Activated T-helper 17 cell treated with anti-CD3 and anti-CD28 coated beads, Interleukin-2, amount 50 U/mL, for 72 hours (primary cell): ENCODE measurements at regions not wholly inside any gene's neighbourhood (a gene's known extent, or its start where the extent isn't known, plus 50 kb on each side); places are given as distances from the start of the nearest gene placed in this dataset.

Experiments
- ATAC-seq: fragments of 150-1000 bp; cut with Tn5 transposase; replicated peaks from 2 replicates; pipeline ENCODE4 v1.10.0; 2021; ENCODE audit warnings: mild to moderate bottlenecking, moderate library complexity
- H3K27ac Mint-ChIP-seq: one replicate; pipeline ENCODE4 v1.8.0; 2022; ENCODE audit warnings: mixed read lengths
- H3K27me3 Mint-ChIP-seq: one replicate; pipeline ENCODE4 v1.8.0; 2022; ENCODE audit warnings: mixed read lengths
- H3K36me3 Mint-ChIP-seq: one replicate; pipeline ENCODE4 v1.8.0; 2022; ENCODE audit warnings: low read depth, mild to moderate bottlenecking, mixed read lengths
- H3K4me1 Mint-ChIP-seq: one replicate; pipeline ENCODE4 v1.8.0; 2022; ENCODE audit warnings: mixed read lengths
- H3K4me3 Mint-ChIP-seq: one replicate; pipeline ENCODE4 v1.8.0; 2022; ENCODE audit warnings: mild to moderate bottlenecking, mixed read lengths
- H3K9me3 Mint-ChIP-seq: one replicate; pipeline ENCODE4 v1.8.0; 2022; ENCODE audit warnings: mixed read lengths

DNA sequence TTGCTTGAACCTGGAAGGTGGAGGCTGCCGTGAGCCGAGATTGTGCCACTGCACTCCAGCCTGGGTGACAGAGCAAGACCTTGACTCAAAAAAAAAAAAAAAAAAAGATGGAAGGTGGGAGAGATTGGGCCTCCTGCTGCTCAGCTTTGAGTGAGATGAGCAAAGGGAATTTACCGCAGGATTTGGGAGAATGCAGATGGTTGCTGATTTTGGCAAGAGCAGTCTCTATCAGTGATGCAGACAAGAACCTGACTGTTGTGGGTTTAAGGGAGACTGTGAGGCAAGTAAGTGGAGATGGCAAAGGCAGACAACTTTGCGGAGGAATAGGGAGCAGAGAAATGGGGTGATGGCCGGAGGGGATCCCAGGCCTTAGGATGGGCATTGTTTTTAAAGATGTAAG lies 1140.8 kb upstream of the AUTS2 start:
- Mint-ChIP-seq H3K27me3 (no peaks in the 10 kb centered on the region), H3K4me3 (no peak overlapping the region), H3K27ac (no peak overlapping the region), H3K36me3 (no peaks in the 10 kb centered on the region), H3K4me1 (no peaks in the 10 kb centered on the region), H3K9me3 (peaks cover 26% of the 10 kb centered on the region)
- no peak for ATAC-seq

DNA sequence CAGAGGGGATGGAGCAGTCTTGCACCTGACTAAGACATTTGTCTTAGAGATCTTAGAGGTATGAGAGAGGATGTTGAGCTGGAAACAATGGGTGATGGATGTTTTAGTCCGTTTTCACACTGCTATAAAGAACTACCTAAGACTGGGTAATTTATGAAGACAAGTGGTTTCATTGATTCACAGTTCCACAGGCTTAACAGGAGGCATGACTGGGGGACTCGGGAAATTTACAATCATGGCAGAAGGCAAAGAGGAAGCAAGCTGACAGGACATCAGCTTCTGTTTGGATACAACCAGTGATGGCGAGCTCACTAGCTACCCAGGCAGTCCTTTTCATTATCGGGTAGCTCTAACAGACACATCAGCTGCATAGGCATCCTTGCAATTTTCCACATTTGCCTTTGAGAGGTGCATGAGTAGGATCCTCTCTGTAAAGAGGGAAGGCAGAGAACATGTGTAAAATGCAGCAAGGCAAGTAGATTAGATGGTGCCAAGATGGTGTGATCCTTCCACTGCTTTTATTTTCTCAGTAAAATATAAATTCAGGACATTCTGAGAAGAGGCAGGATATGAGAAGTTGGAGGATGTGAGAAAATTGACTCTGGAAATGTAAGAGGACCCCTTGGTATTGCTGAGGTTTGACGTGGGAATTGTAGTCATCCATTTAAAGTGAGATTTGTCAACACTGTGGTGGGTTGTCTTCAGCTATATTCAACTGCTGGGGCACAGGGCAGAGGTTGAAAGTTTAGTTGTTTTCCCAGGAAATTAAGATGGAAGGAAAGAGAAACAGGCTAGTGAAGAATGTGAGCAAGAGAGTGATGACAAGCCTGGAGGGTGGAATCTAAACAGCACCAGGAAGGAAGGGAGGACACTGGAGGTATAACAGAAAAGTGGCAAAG lies 1140.0 kb upstream of the AUTS2 start:
- Mint-ChIP-seq H3K9me3 (peaks cover 26% of the 10 kb centered on the region), H3K27ac (no peak overlapping the region)

DNA sequence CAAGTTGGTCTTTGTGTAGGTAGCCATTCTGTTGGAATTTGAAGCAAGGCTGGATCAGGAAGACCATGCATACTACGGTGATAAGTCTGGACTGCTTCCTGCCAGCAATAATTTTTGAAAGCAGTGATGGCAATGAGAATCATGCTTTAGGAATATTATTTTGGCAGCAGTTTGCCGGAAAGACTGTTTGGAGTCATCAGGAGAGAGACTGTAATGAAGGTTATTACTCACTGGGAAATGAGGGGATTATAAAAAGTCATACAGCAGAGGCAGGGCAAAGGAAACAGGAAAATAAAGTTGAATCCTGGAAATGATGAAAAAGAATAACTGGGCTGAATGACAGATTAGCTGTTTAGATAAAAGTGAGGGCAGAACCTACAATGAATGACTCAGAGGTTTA lies 1136.8 kb upstream of the AUTS2 start:
- no peaks in the 10 kb centered on the region for H3K36me3 Mint-ChIP-seq
- no peak overlapping the region for H3K4me3 Mint-ChIP-seq
- no peak overlapping the region for H3K27ac Mint-ChIP-seq
- no peaks in the 10 kb centered on the region for H3K27me3 Mint-ChIP-seq
- ATAC-seq, result no peak
- H3K9me3 Mint-ChIP-seq, result peaks cover 22% of the 10 kb centered on the region
- no peaks in the 10 kb centered on the region for H3K4me1 Mint-ChIP-seq

More for the DNA sequence above, 1140.0 kb upstream of the AUTS2 start:
- H3K4me3 Mint-ChIP-seq, result no peak overlapping the region
- no peaks in the 10 kb centered on the region for H3K27me3 Mint-ChIP-seq
- H3K36me3 Mint-ChIP-seq, result no peaks in the 10 kb centered on the region
- H3K4me1 Mint-ChIP-seq, result no peaks in the 10 kb centered on the region
- ATAC-seq, result no peak

DNA sequence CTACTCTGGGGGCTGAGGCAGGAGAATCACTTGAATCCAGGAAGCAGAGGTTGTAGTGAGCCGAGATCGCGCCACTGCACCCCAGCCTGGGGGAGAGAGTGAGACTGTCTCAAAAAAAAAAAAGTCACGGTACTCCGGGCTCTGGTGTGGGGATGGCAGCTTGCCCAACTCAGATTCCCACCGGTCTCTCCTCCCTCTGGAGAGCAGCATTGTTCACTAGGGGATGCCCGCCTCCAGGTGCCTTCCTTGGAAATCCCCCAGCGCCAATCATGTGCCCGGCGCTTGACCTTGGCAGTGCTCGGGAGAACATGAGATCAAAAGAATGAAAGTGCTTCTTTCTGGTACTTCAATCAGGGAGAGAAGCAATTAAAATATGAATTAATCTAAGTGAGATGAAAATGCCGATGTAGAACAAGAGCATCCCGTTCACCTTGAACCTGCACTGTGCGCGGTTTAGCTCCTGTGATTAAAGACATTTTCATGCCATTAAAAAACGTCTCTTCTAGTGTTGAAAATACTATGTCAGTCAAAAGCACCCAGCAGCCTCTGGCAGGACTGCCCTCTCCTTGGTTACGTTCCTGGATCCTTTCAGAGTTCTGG lies 1127.3 kb upstream of the AUTS2 start:
- no peak for ATAC-seq
- Mint-ChIP-seq H3K27me3 (no peaks in the 10 kb centered on the region), H3K4me3 (no peak overlapping the region), H3K9me3 (peaks cover 22% of the 10 kb centered on the region), H3K36me3 (no peaks in the 10 kb centered on the region), H3K4me1 (peaks cover 5% of the 10 kb centered on the region), H3K27ac (no peak overlapping the region)

DNA sequence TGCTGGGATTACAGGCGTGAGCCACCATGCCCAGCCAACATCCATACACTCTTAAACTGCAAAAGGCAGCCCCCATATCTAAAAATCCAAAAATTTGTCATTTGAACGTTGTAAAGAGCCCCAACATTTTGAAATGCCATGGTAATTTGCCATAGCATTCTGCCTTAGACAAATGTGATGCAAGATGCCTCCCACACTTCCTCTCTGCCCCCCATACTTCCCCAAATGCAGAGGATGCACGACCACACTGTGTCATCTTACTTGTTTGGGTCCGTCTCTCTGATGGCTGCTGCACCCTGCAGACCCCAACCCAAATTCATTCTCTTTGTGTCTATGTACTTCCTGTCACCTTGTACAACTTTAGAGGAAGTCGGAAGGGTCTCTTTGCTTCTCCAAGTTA lies 1125.6 kb upstream of the AUTS2 start:
- ATAC-seq, result no peak
- H3K36me3 Mint-ChIP-seq, result no peaks in the 10 kb centered on the region
- H3K4me3 Mint-ChIP-seq, result no peak overlapping the region
- peaks cover 19% of the 10 kb centered on the region for H3K9me3 Mint-ChIP-seq
- no peaks in the 10 kb centered on the region for H3K27me3 Mint-ChIP-seq
- H3K27ac Mint-ChIP-seq, result no peak overlapping the region
- H3K4me1 Mint-ChIP-seq, result peaks cover 5% of the 10 kb centered on the region

DNA sequence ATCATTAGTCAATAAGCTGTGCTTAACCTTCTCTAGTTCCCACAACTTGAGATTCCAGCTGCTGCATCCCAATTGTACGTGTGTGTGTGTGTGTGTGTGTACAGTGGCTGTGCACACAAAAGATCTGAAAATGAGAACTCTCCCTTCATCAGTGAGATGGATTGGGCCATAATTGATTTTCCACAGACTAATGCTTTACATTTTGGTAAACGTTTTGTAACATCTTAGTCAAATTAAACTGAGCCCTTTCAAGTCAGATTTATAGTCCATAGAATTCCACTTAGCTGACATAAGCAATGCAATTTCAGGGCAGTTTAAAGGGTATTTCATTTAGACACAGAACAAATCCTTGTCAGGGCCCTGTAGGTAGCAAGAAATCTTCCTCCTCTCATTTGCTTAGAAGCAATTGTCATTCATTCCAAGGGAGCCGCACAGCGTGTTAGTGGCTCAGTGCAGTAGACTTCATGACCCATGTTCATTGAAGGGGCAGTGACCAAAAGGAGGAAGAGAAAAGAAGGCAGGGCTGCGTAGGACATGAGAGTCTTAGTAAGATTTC lies 1123.5 kb upstream of the AUTS2 start:
- H3K27me3 Mint-ChIP-seq, result no peaks in the 10 kb centered on the region
- no peak for ATAC-seq
- no peak overlapping the region for H3K27ac Mint-ChIP-seq
- no peak overlapping the region for H3K4me3 Mint-ChIP-seq
- H3K36me3 Mint-ChIP-seq, result no peaks in the 10 kb centered on the region
- H3K9me3 Mint-ChIP-seq, result peaks cover 12% of the 10 kb centered on the region
- peaks cover 5% of the 10 kb centered on the region for H3K4me1 Mint-ChIP-seq

DNA sequence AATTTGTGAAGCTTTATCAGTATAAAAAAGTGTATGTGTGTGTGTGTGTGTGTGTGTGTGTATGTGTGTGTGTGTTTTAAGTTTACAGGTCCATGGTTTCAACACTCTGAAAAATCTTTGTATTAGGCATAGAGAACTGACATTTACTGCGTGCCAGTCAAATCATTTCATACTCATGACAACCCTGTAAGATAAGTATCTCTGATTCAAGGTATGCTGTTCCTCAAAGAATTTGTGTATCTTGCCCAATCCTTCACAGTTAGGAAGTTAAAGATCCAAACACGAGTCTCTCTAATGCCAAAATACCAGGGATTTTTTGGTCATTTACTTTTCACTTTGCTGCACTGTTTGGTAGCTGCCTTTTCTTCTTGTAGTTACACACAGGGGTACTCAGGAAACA lies 1121.3 kb upstream of the AUTS2 start:
- no peak for ATAC-seq
- Mint-ChIP-seq H3K4me1 (peaks cover 5% of the 10 kb centered on the region), H3K4me3 (no peak overlapping the region), H3K27me3 (no peaks in the 10 kb centered on the region), H3K27ac (no peak overlapping the region), H3K36me3 (no peaks in the 10 kb centered on the region), H3K9me3 (peaks cover 12% of the 10 kb centered on the region)

DNA sequence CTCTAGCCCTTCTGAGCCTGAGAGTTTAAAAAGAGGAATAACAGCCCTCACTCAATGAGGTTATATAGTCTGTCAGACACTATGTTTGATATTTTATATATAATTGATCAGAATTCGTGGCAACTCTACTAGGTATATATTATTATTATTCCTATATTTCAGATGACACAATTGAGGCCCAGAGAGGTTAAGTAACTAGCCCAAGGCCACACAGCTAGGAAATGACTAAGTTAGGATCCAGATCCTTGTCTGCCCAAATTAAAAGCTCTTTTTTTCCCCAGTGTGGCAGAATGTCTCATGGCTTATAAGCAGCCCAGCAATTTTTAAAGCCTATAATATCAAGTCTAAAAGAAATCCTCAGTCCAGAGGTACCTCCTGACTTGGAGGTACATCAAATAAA lies 1119.9 kb upstream of the AUTS2 start:
- no peaks in the 10 kb centered on the region for H3K27me3 Mint-ChIP-seq
- no peaks in the 10 kb centered on the region for H3K36me3 Mint-ChIP-seq
- peaks cover 12% of the 10 kb centered on the region for H3K9me3 Mint-ChIP-seq
- H3K4me1 Mint-ChIP-seq, result no peaks in the 10 kb centered on the region
- no peak for ATAC-seq
- no peak overlapping the region for H3K4me3 Mint-ChIP-seq
- H3K27ac Mint-ChIP-seq, result no peak overlapping the region

DNA sequence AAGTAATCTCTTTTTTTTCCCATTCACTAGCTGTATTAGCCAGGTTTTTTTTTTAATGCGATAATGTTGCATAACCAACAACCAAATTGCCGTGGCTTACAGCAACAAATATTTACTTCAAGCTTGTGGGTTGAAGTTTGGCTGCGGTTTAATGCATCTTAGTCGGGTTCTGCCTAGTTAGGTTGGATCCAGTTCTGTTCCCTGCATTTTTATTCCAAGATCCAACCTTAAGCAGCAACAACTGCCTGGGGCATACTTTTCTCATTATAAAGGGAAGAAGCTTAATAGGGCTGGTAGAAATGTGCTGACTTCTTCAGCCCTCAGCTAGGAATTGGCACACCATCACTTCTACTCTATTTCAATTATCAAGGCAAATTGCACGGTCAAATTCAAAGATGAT lies 1115.5 kb upstream of the AUTS2 start:
- no peak overlapping the region for H3K4me3 Mint-ChIP-seq
- no peak for ATAC-seq
- no peaks in the 10 kb centered on the region for H3K27me3 Mint-ChIP-seq
- no peaks in the 10 kb centered on the region for H3K36me3 Mint-ChIP-seq
- no peak overlapping the region for H3K27ac Mint-ChIP-seq
- H3K9me3 Mint-ChIP-seq, result peaks cover 10% of the 10 kb centered on the region
- no peaks in the 10 kb centered on the region for H3K4me1 Mint-ChIP-seq

DNA sequence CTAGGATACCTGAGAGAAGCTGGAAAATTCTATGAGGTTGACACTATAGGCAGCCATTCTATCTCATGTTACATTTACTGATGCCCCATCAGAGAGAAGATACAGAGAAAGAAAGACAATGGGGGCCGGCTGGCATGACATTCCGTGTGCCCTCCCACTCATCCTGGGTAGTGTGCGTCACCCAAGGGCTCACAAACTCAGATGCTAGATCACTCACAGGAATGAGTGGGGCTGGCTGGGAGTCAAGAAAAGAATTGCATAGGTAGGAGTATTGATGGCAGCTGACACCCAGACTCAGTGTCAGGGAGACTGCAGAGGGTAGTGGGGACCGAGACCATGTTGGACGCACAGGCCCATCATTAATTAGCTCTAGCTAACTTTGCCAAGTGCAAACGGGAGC lies 1113.5 kb upstream of the AUTS2 start:
- no peaks in the 10 kb centered on the region for H3K4me1 Mint-ChIP-seq
- no peak for ATAC-seq
- peaks cover 10% of the 10 kb centered on the region for H3K9me3 Mint-ChIP-seq

DNA sequence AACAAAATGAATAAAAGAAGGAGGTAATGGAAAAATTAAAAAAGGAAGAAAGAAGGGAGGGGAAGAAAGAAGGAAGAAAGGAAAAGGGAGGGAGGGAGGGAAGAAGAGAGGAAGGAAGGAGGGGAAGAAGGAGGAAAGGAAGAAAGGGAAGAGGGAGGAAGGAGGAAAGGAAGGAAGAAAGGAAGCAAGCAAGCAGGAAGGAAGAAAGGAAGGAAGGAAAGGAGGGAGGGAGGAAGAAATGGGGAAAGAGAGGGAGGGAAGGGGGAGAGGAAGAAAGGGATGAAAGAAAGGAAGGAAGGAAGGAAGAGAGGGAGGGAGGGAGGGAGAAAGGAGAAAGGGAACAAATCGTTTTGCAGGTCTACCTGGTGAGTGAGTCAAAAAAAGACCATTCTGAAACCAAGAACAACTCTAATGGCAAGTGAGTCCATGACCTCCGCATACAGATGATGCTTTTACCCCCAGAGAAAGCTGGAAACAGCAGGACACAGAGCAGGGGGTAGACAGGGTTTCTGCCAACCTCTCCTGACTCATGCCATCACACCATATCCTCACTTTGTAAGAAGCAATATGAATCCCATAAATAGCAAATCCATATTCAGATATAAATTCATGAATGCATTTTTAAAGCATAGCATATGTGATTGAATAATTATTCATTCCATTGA lies 1112.9 kb upstream of the AUTS2 start:
- Mint-ChIP-seq H3K36me3 (no peaks in the 10 kb centered on the region), H3K4me1 (no peaks in the 10 kb centered on the region), H3K9me3 (peaks cover 10% of the 10 kb centered on the region), H3K4me3 (no peak overlapping the region), H3K27ac (no peak overlapping the region), H3K27me3 (no peaks in the 10 kb centered on the region)
- ATAC-seq, result no peak

More for the DNA sequence above, 1113.5 kb upstream of the AUTS2 start:
- Mint-ChIP-seq H3K36me3 (no peaks in the 10 kb centered on the region), H3K27ac (no peak overlapping the region), H3K27me3 (no peaks in the 10 kb centered on the region), H3K4me3 (no peak overlapping the region)

DNA sequence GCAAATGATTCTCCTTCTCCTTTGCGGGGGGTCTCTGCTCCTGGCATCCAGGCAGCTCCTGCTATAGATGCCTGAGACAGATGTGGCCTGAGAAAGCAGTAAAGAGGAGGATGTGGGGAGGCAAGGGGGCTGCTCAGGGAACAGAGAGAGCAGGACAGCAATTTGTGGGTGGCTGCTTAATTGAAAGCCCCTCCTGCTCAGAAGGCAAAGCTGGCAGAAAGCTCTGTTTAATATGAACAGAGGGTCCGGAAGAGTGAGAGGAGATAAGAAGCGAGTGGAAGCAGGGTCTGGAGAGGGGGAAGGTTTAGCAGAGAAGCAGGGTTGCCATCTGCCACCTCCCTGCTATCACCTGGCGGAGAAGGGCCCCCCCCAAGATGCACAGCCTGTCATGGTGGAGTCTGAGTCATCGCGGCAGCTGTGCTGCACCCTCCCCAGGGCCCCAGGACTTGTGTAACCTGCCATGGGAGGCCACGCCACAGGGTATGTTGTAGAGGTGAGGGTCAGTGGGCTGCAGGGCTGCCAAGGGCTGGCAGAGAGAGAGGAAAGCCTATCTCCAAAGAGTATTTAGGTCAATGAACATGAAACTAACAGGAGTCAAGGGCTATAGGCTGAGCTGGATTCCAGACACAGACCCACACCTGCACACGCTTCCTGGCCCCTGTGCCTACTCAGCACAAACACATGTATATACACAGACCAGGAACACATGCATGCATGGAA lies 1109.8 kb upstream of the AUTS2 start:
- H3K4me1 Mint-ChIP-seq, result no peaks in the 10 kb centered on the region
- no peak overlapping the region for H3K27ac Mint-ChIP-seq
- H3K9me3 Mint-ChIP-seq, result peaks cover 6% of the 10 kb centered on the region
- no peaks in the 10 kb centered on the region for H3K36me3 Mint-ChIP-seq
- H3K4me3 Mint-ChIP-seq, result no peak overlapping the region
- H3K27me3 Mint-ChIP-seq, result no peaks in the 10 kb centered on the region
- ATAC-seq, result no peak

DNA sequence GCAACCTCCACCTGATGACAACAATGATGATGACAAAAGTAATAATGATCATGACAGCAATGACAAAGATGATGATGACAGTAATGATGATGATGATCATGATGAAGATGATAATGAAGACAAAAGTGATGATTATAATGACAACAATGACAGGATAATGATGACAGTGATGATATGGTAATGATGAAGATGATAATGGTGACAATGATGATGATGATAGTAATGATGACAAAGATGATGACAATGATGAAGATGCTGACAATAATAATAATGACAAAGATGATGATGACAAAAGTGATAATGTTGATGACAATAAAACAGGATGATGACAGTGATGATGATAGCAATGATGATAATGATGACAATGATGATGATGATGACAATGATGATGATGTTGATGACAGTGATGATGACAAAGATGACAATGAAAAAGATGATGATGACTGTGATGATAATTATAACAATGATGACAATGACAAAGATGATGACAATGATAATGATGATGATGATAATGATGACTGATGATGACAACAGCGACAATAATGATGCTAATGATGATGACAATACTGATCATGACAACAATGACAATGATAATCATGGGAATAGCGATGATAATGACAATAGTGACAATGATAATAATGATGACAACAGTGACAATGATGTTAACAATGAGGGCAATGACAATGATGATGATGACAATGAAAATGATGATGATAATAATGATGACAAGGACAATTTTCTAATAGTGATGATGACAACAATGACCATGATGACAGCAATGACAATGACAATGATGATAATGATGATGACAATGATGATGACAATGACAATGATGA lies 1106.5 kb upstream of the AUTS2 start:
- Mint-ChIP-seq H3K4me3 (no peak overlapping the region), H3K27me3 (no peaks in the 10 kb centered on the region), H3K4me1 (no peaks in the 10 kb centered on the region), H3K9me3 (peaks cover 6% of the 10 kb centered on the region), H3K27ac (no peak overlapping the region), H3K36me3 (no peaks in the 10 kb centered on the region)
- ATAC-seq, result no peak

DNA sequence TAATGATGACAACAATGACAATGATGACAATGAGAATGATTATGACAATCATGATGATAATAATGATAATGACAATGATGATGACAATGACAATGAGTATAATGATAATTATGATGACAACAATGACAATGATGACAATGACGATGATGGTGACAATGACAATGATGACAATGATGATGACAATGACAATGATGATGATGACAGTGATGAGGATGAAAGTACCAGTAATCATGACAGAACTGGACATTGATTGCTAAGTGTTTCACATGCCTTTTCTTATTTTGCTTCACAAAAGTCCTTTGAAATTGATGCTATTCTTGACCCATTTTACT lies 1106.0 kb upstream of the AUTS2 start:
- ATAC-seq, result no peak
- Mint-ChIP-seq H3K4me3 (no peak overlapping the region), H3K36me3 (no peaks in the 10 kb centered on the region), H3K9me3 (peaks cover 4% of the 10 kb centered on the region), H3K4me1 (no peaks in the 10 kb centered on the region), H3K27me3 (no peaks in the 10 kb centered on the region), H3K27ac (no peak overlapping the region)
